WTC11 (cell line): ENCODE measurements at regions not wholly inside any gene's neighbourhood (a gene's known extent, or its start where the extent isn't known, plus 50 kb on each side); places are given as distances from the start of the nearest gene placed in this dataset.
"Not testable (repeated sequence)": the region's sequence is repeated elsewhere in the genome, so short reads cannot be mapped to it uniquely, and the experiment has no call there.

ENCODE experiments used
- ATAC-seq: fragments of 200-7000 bp; cut with Tn5 transposase; 2 replicates; pipeline ENCODE4 v1.10.0; 2021; ENCODE audit warnings: mild to moderate bottlenecking, moderate library complexity
- CTCF ChIA-PET: fragments of 300-600 bp; sonication (Branson Sonifier 250); formaldehyde crosslinking; loops from one replicate; lab custom pipeline; 2021; ENCODE audit warnings: antibody characterized with exemption; lab: Charles Lee
- POLR2A ChIA-PET: fragments of 350-600 bp; sonication (Branson Sonifier 250); formaldehyde crosslinking; loops from one replicate; lab custom pipeline; 2021; ENCODE audit warnings: antibody characterized with exemption; lab: Charles Lee
- DNase-seq: peaks from one replicate; pipeline ENCODE4 v3.0.0; 2021; ENCODE audit warnings: low spot score
- H3K27ac Mint-ChIP-seq: 2 replicates; pipeline ENCODE4 v1.8.0; 2021; ENCODE audit warnings: mixed read lengths
- H3K27me3 Mint-ChIP-seq: 2 replicates; pipeline ENCODE4 v1.8.0; 2021; ENCODE audit warnings: low read depth, mild to moderate bottlenecking, moderate library complexity, mixed read lengths
- H3K36me3 Mint-ChIP-seq: 2 replicates; pipeline ENCODE4 v1.8.0; 2021; ENCODE audit warnings: mixed read lengths
- H3K4me1 Mint-ChIP-seq: 2 replicates; pipeline ENCODE4 v1.8.0; 2022; ENCODE audit warnings: mixed read lengths
- H3K4me3 Mint-ChIP-seq: 2 replicates; pipeline ENCODE4 v1.8.0; 2021; ENCODE audit warnings: mild to moderate bottlenecking, moderate library complexity, mixed read lengths
- H3K9me3 Mint-ChIP-seq: 2 replicates; pipeline ENCODE4 v1.8.0; 2021; ENCODE audit warnings: mixed read lengths
- ATF1 ChIP-seq: sonication (generic); formaldehyde crosslinking; IDR thresholded peaks from 2 replicates; pipeline ENCODE4 v1.8.1; 2023; ENCODE audit warnings: mild to moderate bottlenecking, moderate library complexity, missing genetic modification reagents
- ATF2 ChIP-seq: sonication (generic); formaldehyde crosslinking; IDR thresholded peaks from 2 replicates; pipeline ENCODE4 v1.8.1; 2022; ENCODE audit warnings: low read depth, missing genetic modification reagents, borderline replicate concordance
- GRHL2 ChIP-seq: fragments of 250-450 bp; sonication (Bioruptor Pico); IDR thresholded peaks from 2 replicates; pipeline ENCODE4 v1.8.0; 2022; ENCODE audit warnings: mild to moderate bottlenecking, moderate library complexity; ENCODE audit not compliant: insufficient replicate concordance, severe bottlenecking
- RELA ChIP-seq: sonication (generic); formaldehyde crosslinking; IDR thresholded peaks from 2 replicates; pipeline ENCODE4 v1.8.1; 2022; ENCODE audit warnings: missing genetic modification reagents, mild to moderate bottlenecking, borderline replicate concordance
- TEAD4 ChIP-seq: sonication (generic); formaldehyde crosslinking; IDR thresholded peaks from 2 replicates; pipeline ENCODE4 v1.8.0; 2022; ENCODE audit warnings: mild to moderate bottlenecking, missing genetic modification reagents
- USF1 ChIP-seq: sonication (generic); formaldehyde crosslinking; IDR thresholded peaks from 2 replicates; pipeline ENCODE4 v1.8.0; 2022; ENCODE audit warnings: mild to moderate bottlenecking, missing genetic modification reagents
- USF2 ChIP-seq: sonication (generic); formaldehyde crosslinking; IDR thresholded peaks from 2 replicates; pipeline ENCODE4 v1.8.1; 2023; ENCODE audit warnings: mild to moderate bottlenecking, missing genetic modification reagents, moderate library complexity
- ZNF423 ChIP-seq: fragments of 250-450 bp; sonication (Bioruptor Pico); IDR thresholded peaks from 2 replicates; pipeline ENCODE4 v2.1.2; 2022; ENCODE audit warnings: mild to moderate bottlenecking, moderate library complexity
- TF ChIP-seq, protein P1 (sequence below): sonication (generic); formaldehyde crosslinking; IDR thresholded peaks from 2 replicates; pipeline ENCODE4 v1.8.0; 2023; ENCODE audit warnings: mild to moderate bottlenecking, missing genetic modification reagents
- TF ChIP-seq, protein P2 (sequence below): sonication (generic); formaldehyde crosslinking; IDR thresholded peaks from 2 replicates; pipeline ENCODE4 v1.8.0; 2023; ENCODE audit warnings: missing genetic modification reagents, mild to moderate bottlenecking, borderline replicate concordance
- TF ChIP-seq, protein P3 (sequence below): fragments of 250-450 bp; sonication (Bioruptor Pico); conservative IDR thresholded peaks from 2 replicates; pipeline ENCODE4 v1.9.0; 2021; ENCODE audit warnings: mild to moderate bottlenecking
- TF ChIP-seq, protein P4 (sequence below): sonication (generic); formaldehyde crosslinking; IDR thresholded peaks from 2 replicates; pipeline ENCODE4 v1.8.1; 2022; ENCODE audit warnings: mild to moderate bottlenecking, missing genetic modification reagents, moderate library complexity, borderline replicate concordance
- TF ChIP-seq, protein P5 (sequence below): sonication (generic); formaldehyde crosslinking; IDR thresholded peaks from 2 replicates; pipeline ENCODE4 v1.8.1; 2023; ENCODE audit warnings: mild to moderate bottlenecking, missing genetic modification reagents, borderline replicate concordance

GRCh38 chr2:7384773-7385349 lies 467.6 kb downstream of the RNF144A start (continued):
- TF ChIP-seq, protein P1, sequence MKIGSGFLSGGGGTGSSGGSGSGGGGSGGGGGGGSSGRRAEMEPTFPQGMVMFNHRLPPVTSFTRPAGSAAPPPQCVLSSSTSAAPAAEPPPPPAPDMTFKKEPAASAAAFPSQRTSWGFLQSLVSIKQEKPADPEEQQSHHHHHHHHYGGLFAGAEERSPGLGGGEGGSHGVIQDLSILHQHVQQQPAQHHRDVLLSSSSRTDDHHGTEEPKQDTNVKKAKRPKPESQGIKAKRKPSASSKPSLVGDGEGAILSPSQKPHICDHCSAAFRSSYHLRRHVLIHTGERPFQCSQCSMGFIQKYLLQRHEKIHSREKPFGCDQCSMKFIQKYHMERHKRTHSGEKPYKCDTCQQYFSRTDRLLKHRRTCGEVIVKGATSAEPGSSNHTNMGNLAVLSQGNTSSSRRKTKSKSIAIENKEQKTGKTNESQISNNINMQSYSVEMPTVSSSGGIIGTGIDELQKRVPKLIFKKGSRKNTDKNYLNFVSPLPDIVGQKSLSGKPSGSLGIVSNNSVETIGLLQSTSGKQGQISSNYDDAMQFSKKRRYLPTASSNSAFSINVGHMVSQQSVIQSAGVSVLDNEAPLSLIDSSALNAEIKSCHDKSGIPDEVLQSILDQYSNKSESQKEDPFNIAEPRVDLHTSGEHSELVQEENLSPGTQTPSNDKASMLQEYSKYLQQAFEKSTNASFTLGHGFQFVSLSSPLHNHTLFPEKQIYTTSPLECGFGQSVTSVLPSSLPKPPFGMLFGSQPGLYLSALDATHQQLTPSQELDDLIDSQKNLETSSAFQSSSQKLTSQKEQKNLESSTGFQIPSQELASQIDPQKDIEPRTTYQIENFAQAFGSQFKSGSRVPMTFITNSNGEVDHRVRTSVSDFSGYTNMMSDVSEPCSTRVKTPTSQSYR (CRISPR knock-in tag) = no peak
- TF ChIP-seq ZNF423 (CRISPR knock-in tag) = no peak
- TF ChIP-seq ATF2 (CRISPR knock-in tag) = no peak
- no peak for TF ChIP-seq ATF1 (CRISPR knock-in tag)
- TF ChIP-seq, protein P2, sequence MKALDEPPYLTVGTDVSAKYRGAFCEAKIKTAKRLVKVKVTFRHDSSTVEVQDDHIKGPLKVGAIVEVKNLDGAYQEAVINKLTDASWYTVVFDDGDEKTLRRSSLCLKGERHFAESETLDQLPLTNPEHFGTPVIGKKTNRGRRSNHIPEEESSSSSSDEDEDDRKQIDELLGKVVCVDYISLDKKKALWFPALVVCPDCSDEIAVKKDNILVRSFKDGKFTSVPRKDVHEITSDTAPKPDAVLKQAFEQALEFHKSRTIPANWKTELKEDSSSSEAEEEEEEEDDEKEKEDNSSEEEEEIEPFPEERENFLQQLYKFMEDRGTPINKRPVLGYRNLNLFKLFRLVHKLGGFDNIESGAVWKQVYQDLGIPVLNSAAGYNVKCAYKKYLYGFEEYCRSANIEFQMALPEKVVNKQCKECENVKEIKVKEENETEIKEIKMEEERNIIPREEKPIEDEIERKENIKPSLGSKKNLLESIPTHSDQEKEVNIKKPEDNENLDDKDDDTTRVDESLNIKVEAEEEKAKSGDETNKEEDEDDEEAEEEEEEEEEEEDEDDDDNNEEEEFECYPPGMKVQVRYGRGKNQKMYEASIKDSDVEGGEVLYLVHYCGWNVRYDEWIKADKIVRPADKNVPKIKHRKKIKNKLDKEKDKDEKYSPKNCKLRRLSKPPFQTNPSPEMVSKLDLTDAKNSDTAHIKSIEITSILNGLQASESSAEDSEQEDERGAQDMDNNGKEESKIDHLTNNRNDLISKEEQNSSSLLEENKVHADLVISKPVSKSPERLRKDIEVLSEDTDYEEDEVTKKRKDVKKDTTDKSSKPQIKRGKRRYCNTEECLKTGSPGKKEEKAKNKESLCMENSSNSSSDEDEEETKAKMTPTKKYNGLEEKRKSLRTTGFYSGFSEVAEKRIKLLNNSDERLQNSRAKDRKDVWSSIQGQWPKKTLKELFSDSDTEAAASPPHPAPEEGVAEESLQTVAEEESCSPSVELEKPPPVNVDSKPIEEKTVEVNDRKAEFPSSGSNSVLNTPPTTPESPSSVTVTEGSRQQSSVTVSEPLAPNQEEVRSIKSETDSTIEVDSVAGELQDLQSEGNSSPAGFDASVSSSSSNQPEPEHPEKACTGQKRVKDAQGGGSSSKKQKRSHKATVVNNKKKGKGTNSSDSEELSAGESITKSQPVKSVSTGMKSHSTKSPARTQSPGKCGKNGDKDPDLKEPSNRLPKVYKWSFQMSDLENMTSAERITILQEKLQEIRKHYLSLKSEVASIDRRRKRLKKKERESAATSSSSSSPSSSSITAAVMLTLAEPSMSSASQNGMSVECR = no peak
- no peak for TF ChIP-seq TEAD4 (CRISPR knock-in tag)
- TF ChIP-seq, protein P3, sequence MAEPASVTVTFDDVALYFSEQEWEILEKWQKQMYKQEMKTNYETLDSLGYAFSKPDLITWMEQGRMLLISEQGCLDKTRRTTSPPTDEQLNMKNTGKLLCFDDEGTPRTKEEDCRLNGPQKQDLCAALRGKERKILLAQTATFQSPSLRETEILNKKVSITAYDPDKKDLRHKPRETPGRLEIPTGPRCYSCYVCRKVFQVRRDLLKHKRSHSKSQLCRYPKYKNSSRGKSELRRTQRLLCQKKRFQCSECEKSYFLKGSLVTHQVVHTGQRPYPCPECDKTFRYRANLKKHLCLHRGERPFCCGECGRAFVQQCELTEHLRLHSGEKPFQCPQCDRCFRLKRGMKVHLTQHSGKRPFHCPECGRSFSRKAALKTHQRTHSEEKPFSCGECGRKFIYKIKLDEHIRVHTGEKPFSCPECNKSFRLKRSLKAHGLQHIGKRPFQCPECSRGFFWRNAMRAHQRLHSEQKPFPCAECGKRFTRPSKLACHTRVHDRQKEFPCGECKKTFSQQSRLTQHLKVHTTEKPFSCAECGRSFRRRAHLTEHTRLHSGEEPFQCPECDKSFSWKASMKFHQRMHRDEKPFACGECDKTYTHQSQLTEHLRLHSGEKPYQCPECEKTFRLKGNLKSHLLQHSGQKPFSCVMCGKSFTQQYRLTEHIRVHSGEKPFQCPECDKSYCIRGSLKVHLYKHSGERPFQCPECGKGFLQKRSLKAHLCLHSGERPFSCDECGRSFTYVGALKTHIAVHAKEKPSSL (CRISPR knock-in tag) = no peak
- TF ChIP-seq USF2 (CRISPR knock-in tag) = no peak
- no peak for TF ChIP-seq GRHL2
- TF ChIP-seq, protein P4, sequence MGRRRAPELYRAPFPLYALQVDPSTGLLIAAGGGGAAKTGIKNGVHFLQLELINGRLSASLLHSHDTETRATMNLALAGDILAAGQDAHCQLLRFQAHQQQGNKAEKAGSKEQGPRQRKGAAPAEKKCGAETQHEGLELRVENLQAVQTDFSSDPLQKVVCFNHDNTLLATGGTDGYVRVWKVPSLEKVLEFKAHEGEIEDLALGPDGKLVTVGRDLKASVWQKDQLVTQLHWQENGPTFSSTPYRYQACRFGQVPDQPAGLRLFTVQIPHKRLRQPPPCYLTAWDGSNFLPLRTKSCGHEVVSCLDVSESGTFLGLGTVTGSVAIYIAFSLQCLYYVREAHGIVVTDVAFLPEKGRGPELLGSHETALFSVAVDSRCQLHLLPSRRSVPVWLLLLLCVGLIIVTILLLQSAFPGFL (CRISPR knock-in tag) = no peak
- TF ChIP-seq, protein P5, sequence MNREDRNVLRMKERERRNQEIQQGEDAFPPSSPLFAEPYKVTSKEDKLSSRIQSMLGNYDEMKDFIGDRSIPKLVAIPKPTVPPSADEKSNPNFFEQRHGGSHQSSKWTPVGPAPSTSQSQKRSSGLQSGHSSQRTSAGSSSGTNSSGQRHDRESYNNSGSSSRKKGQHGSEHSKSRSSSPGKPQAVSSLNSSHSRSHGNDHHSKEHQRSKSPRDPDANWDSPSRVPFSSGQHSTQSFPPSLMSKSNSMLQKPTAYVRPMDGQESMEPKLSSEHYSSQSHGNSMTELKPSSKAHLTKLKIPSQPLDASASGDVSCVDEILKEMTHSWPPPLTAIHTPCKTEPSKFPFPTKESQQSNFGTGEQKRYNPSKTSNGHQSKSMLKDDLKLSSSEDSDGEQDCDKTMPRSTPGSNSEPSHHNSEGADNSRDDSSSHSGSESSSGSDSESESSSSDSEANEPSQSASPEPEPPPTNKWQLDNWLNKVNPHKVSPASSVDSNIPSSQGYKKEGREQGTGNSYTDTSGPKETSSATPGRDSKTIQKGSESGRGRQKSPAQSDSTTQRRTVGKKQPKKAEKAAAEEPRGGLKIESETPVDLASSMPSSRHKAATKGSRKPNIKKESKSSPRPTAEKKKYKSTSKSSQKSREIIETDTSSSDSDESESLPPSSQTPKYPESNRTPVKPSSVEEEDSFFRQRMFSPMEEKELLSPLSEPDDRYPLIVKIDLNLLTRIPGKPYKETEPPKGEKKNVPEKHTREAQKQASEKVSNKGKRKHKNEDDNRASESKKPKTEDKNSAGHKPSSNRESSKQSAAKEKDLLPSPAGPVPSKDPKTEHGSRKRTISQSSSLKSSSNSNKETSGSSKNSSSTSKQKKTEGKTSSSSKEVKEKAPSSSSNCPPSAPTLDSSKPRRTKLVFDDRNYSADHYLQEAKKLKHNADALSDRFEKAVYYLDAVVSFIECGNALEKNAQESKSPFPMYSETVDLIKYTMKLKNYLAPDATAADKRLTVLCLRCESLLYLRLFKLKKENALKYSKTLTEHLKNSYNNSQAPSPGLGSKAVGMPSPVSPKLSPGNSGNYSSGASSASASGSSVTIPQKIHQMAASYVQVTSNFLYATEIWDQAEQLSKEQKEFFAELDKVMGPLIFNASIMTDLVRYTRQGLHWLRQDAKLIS (CRISPR knock-in tag) = no peak
- no peak for TF ChIP-seq RELA (CRISPR knock-in tag)
- TF ChIP-seq USF1 = no peak

DNA sequence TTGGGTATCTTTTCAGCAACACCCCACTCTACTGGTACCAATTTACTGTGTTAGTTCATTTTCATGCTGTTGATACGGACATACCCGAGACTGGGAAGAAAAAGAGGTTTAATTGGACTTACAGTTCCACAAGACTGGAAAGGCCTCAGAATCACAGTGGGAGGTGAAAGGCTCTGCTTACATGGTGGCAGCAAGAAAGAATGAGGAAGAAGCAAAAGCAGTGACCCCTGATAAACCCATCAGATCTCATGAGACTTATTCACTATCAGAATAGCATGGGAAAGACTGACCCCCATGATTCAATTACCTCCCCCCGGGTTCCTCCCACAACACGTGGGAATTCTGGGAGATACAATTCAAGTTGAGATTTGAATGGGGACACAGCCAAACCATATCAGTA lies 473.1 kb downstream of the RNF144A start:
- DNase-seq, POLR2A ChIA-PET, H3K36me3 Mint-ChIP-seq, H3K4me1 Mint-ChIP-seq, CTCF ChIA-PET, ATAC-seq, H3K27me3 Mint-ChIP-seq, H3K27ac Mint-ChIP-seq, H3K9me3 Mint-ChIP-seq, H3K4me3 Mint-ChIP-seq: not testable (repeated sequence)
